ENCODE measurements at regions not wholly inside any gene's neighbourhood (a gene's known extent, or its start where the extent isn't known, plus 50 kb on each side); places are given as distances from the start of the nearest gene placed in this dataset.

DNA sequence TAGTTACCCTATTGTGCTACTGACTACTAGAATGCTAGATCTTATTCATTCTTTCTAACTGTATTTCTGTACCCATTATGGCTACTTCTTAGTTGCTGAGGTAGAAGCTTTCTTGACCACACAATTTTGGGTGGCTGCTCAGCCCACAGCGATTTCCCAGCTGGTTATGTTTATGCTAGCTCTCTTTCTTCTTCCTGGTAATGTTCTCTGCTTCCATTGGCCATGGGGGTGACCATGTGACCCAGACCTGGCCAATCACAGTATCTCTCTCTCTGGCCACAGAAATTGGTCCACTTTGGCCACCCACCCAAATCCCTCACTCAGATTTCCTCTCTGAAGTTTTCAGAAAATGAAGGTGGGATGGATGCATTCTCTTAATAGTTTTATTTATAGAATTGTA is 427.9 kb upstream of the CLINT1 start:
- DNase-seq, result no peak

DNA sequence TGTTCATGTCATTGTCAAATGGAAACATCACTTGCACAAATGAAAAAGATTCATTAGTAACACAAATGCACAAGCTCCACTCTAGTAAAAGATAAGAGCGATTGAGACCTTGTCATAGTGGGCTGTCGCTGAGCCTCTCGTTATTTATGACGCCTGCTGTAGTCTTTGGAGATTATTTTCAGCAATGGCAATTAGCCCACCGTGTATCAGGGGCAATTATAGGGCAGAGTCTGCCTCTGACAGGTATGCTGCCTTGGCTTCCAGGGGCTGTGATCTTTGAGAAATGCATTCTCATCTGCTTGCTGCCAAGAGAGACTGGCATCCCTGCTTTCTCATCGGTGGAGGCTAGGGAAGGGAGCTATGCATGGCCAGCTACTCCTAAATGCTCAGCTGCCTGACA is 426.8 kb upstream of the CLINT1 start:
- DNase-seq, result no peak

DNA sequence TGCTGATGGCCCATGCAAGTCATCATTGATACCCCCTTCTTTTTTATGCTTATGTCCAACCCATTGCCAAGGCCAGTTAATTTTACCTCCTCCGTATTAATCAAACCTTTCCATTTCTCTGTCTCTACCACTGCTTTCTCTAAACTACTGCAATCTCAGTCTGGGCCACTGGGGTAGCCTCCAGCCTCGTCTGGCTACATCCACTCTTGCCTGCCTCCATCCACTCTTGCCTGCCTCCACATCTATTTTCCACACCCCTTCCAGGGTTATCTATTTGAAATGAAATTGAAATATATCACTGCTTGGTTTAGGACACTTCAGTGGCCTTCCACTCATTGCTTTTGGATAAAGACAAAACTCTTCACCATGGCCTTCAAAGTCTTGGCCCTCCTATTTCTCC is 425.3 kb upstream of the CLINT1 start:
- DNase-seq, result no peak

DNA sequence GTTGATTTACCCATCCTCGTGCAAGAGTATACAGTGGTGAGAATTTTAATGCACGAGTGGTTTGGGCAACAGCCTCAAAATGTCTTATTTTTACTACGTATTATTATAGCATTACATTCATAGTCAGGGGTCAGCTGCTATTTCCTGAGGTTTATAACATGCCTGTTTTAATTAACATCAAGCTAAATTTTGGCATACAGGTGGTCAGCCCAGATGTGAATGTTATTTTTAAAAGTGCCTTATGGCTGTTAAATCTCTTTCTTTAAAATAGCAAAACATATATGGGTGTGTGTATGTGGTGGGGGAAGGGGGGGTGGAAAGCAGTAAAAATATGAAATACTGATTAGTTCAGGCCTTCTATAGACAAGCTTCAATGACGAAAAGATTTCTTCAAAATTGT is 424.5 kb upstream of the CLINT1 start:
- no peak for DNase-seq

DNA sequence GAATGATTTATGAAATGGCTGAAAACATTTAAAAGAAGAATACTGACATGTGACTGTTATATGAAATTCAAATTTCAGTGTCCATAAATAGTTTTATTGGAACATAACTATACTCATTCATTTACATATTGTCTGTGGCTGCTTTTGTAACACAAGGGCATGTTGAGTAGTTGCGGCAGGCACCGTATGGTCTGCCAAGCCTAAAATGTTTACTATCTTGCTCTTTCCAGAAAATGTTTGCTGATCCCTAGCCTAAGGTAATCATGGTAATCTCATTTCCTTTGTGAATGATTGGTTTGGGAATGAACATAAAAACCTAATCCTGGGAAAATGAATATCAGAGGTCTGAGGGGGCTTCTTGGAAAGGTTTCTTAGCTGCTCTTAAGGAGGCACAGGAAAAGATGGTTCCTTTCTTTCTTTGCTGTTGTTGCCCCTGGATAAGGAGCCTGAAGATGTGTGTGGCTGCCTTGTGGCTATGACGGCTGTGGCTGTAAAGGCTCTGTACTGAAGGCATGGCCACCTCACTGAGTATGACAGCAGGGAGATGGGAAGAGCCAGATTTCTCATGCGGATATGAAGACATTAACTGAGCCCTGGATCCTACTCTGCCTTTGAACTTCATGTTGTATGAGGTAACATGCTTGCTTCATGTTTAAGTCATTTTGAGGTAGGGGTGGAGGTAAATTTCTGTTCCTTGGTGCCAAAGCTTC is 419.4 kb upstream of the CLINT1 start:
- DNase-seq, result no peak

DNA sequence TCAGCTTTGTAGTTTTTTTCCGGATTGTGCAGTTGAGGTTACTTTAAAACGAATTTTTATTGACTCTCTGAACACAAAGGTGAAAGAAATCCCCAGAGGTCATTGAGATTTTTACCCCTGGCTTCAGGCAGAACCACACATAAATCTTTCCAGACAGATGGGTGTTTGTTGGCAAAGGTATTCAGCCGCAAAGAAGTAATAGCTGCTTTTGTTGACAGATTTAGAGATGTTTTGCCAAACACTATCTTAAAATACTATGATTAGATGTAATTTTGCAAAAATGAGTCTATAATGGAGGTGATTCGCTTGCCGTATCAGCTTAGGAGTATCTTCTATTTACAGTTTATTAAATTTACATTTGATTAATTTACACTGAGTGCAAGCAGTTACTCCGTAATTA is 418.3 kb upstream of the CLINT1 start:
- no peak for DNase-seq

DNA sequence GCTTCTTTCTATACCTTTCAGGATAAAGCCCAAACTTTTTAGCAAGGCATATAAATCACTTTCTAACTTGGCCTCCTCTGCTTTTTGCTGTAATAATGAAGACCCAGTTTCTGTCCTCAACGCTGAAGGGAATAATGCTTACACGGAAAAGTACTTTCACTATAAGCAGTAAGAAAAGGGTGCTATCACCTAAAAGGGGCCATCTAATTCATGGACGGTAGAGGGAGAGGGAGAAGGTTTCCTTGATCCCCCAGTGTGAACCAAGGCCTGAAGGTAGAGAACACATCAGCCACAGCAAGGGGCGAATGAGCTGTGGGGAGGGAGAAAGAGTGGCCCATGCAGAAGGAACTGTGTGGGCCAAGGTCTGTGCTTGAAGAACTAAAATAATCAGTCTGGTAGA is 417.7 kb upstream of the CLINT1 start:
- DNase-seq, result no peak

DNA sequence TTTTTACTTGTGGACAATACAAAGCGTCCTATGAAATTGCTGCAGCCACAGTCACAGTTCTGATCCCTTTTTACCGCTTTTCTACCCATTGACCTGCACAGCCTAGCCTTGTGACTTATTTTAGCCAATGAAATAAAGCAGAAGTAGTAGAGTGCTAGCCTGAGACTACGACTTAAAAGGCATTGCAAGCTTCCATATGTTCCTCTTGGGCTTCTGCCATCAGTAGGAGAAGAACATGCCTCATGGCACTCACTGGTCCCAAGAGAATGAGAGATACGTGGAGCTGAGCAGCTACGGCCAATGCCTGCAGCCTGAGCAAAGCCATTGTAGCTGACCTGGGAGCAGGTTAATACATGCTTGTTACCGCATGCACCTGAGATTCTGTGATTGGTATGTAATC is 416.6 kb upstream of the CLINT1 start:
- no peak for DNase-seq

DNA sequence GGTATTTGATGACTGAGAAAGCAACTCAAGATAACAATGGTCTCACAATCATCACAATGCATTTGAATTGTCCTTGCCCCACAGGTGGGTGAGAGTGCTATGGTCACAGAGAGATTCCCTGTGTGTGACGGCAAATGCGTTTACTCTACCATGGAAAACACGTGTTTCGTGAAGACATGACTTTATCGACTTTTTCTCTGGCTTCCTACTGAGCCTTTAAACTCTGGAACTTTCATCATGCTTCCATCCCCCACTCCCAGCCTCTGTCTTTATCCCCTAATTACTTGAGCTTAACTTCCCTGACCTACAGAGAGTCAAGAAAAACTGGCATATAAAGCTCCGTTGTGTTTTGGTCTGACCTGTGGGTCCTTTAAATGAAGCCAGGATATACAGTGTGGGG is 414.1 kb upstream of the CLINT1 start:
- no peak for DNase-seq

DNA sequence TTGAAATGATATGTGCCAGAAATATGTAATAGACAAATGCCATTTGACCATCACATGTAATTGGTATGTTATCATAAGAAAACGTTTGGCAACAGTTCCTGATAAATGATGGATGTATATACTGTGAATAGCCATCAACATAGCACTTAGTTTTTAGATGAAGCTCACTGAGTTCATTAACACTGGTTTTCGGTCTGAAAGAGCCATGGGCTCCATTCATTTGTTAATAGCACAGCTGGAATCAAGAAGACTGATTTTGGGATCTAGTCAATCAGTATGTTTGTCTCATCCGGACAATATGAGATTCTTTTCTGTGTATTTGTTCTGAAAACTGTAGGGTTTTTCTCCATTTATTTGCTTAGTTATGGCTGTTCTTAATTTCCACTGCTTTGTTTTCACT is 413.5 kb upstream of the CLINT1 start:
- no peak for DNase-seq

DNA sequence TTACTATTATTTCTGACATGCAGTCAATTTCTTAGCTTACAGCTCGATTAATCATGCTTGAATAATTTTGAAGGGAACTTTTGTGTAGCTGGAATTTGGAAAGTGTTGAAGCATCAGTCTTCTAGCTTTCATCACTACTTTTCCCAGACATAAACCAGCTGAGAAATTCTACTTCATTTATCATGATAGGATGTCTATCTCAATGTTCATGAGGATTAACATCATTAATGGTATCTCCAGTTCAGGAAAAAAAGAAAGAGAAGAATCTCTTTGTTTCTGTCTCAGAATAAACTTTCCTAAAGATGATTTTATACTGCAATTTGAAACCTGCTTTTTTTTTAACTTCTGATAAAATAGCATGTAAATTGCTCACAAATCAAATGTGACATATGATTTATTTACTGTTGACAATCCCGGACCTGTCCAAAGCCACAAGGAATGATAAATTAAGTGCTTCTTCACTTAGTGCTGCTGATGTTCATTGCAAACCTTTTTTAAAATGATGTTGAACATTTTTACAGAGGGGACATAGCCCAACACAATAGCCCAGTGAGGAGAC is 412.1 kb upstream of the CLINT1 start:
- no peak for DNase-seq

DNA sequence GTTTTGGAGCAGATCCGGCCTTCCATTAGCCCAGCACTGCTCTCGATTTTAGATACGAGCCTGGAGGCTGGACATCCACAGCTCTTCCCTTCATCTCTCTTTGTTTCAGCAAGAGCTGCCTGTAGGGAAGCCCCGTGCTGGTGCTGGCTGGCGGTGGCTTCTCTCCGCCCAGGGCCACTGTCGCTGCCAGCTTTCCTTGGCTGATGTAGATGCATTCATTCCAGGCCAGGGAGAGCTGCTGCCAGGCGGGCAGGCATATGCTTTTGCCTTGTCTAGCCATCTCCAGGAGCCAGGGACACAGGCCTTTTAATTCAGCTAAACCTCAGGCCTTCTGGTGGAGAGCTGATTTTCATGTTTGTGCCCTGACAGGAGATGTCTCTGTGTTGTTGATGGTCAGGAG is 409.3 kb upstream of the CLINT1 start:
- no peak for DNase-seq

DNA sequence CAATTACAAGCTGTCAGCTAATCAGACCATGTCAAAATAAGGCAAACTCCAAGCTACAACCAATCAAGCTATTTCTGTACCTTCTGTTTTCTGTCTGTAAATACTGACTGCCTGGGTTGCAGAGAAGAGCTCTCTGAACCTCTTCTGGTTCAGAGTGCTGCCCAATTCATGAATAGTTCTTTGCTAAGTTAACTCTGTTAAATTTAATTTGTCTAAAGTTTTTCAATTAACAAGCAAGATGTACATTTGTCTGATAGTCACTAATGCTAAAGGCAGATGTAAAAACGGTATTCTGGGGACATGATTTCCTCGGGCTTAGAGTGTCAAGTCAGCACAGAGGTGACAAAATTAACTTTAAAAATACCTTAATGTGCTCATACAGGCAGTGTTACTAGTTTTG is 408.3 kb upstream of the CLINT1 start:
- no peak for DNase-seq

DNA sequence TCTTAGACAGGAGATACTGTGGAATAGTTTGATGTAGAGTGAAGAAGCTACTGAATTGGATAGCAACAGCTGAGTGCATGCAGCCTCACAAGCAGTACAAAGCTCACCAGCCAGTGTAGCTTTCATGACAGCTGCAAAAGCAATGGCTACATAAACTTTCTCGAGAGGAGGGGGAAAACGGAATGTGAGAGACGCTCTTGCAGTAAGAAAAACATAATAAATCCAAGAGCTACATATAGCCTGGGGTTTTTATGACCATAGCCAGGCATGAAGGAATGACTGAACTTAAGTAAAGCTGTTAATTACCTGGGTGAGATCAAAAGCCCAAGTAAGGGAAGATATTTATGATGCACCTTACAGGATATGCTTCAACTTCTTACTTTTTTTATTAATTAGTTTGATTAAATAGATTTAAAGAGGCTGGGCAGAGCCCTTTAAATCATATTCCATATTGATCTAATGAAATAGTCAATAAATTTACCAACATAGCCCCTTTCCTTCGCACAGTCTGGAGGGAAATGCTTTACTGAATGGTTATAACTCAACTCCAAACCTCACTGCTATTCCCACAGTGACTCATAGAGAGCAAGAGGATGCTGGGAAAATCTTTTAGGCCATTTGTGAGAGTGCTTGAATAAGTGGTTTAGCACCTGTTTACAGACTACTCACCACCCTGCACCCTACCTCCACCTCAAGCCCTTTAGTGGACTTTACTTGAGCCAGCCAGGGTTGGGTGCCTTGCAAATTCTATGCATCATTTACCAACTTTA is 407.2 kb upstream of the CLINT1 start:
- DNase-seq, result no peak

DNA sequence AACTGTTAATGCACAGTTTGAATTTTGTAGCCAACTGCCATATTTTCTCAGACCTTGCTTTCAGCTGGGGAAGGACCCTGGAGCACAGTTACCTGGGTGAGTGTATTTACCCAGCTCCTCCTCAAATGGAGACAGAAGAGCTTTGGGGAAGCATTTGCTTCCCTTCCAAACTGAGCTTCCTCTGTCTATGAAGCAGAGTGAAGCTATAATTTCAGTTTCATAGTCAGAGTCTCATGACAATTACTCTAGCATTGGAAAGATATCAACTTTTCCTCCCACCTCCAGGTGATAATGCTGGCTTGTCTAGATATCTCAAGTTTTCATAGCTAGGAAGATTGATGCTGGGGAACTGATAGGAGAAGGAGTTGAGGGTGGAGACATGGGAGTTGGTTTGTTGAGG is 406.4 kb upstream of the CLINT1 start:
- no peak for DNase-seq

DNA sequence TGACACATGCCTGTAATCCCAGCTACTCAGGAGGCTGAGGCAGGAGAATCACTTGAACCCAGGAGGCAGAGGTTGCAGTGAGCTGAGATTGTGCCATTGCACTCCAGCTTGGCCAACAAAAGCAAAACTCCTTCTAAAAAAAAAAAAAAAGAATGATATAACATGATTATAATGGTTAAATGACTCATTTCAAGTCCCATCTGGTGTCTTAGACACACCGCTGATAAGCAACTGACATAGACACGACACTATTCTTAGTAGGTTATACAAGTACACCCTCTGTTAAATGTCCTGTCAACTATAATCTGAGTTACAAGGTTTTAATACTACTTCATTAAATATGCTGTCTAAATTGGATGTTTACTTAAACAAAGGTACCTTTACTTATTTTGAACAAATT is 405.3 kb upstream of the CLINT1 start:
- DNase-seq, result no peak

DNA sequence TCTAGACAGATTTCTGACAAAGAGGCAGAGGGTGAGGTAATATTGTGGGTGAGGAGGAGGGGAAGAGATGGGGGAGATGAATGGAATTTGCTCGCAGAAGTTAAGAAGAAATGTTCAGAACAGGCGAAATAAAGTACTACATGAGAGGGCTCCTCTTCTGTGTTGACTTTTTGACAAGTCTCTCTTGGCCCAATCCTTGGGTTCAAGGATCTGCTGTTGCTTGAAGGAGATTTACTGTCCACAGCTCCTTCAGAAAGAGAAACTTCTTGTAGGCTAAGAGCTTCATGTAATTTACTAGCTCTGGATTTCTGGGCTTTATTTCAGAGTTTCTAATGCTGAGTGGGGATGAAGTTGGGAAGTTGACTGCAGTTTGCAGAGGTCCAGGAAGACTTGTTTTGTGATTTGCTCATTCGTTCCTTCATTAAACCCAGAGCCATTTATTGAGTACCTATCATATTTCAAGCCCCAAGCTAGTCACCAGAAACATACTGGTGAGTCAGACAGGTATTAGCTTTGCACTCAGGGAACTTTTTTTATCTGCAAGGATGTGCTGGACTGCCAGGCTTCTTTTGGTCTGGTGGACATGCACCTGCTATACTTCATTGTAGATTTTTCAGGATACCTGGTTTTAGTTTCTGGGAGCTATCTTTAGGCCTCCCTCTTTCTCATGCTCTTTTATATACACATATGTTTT is 402.9 kb upstream of the CLINT1 start:
- DNase-seq, result no peak

DNA sequence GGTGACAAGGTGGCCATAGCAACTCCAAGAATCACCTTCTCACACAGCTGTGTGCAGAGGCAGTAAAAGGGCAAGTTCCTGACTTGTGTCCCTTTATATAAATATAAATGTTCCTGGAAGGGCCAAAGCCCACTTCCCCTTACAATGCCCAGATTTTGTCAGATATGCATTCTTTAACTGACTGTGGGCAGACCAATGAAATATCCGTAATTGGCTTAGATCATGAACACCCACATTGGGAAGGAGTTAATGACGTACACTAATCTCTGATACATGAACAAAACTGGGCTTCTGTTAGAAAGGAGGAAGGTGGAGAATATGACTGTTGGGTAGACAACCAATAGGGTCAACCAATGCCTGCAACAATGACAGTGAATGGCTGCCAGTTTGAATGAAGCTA is 397.2 kb upstream of the CLINT1 start:
- no peak for DNase-seq

DNA sequence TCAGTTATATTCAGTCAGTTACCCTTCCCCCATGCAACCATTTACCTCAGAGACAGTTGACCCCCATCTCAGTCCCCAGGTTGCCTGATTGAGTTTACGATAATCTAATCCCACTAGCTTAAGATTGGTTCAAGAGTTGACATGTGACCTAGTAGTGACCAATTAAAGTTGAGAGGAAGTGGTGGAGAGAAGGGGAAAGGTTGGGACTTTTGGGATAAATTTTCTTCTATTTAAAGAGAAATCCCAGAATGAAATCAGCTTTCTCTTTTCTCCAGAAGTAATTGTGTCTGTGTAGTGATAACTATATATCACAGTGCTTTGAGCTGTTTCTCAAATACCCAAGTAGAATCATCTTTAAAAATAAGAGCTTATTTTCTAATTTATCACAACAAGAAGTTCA is 396.7 kb upstream of the CLINT1 start:
- no peak for DNase-seq

DNA sequence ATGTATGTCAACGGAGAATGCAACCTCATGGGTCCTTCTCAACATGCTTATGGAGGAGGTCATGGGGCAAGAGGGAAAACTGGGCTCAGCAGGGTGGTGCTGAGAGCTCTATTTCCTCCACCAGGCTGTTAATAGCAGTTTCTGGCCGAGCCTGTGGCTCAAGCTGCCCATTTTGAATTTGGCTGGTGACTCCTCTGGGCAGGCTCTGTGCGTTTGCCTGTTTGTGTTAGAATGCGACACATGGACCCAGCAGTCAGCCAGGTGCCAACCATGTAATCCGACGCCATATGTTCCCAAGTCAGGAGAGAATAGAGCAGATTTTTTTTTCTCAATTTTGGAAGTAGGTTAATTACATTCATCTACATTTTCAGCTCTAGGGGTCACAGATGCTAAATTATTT is 387.7 kb upstream of the CLINT1 start:
- DNase-seq, result no peak

DNA sequence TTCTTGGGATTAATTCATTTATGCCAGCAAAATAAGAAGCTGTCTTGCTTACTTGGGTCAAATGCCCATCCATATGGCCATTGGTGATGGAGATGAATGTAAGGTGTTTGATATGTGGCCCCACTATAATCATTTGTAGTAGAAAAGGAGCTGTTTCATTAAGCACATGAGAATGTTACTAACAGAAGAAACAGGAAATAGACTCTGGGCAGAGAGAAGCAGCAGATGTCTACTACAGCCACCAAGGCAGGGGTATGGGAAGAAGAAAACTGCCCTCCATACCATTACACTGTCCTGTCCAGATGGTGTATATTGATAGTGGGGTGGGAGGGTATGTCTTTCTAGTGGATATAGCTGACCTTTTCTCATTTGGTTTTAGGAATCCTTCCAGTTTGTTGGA is 386.6 kb upstream of the CLINT1 start:
- no peak for DNase-seq

DNA sequence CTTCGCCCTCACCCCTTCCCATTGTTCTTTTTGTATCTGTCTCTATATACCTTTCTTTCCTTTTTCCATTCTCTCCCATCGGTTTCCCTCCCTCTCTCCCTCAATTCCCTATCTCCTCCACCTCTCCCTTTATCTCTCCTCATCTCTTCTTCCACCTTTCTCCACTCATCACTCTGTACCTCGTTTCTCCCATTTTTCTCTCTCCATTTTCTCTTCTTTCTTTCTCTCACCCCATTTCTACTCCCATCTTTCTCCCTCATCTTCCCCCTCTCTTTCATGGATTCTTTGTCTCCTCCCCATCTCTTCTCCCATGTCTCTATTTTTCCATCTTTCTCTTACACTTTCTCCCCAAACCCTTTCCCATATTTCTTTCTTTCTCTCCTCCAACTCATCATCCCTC is 385.9 kb upstream of the CLINT1 start:
- no peak for DNase-seq

DNA sequence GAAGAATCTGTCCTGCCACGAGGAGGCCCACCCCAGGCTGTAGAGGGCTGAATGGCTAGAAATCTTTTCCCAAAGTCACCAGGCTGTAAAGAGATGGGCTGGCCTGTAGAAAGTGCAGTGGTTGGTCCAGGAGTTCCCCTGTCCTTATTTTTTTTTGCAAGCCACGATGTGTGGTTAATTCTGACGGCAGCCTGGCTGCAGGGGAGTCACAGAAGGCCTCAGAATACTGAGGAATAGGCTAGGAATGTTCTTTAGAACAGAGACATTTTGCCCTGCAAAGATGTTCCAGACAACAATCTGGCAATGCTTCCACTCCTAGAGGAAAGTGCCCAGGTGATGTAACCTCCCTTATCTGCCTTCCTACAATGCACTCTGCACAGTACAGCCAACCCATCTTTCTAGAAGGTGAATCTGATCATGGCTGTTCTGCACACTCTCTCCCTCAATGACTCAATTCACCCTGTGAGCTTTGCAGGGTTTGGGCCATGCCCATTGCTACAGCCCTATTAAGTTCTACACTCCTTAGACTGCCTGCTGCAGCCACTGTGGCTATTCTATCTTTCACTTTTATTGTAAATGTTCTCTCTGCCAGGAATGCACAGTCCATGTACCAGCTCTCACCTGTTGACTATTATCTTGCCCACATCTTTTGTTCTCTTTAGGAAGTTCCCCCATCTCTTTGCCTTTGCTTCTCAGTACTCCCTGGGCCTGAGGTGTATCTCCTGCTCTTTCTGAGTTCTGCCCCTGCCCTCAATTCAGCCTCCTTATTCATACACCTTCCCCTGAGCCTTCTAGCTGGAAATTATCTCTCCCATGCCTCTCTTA is 377.8 kb upstream of the CLINT1 start:
- no peak for DNase-seq
